RWPE2 (cell line): ENCODE measurements at regions not wholly inside any gene's neighbourhood (a gene's known extent, or its start where the extent isn't known, plus 50 kb on each side); places are given as distances from the start of the nearest gene placed in this dataset.

Experiments
- ATAC-seq: fragments of 200-7000 bp; cut with Tn5 transposase; 3 replicates; pipeline ENCODE4 v1.9.1; 2021; ENCODE audit warnings: low read depth
- DNase-seq: peaks from one replicate; pipeline ENCODE4 v3.0.0-alpha.2; 2020; ENCODE audit warnings: low spot score
- H3K27ac ChIP-seq: fragments of 450-650 bp; 2 replicates; pipeline ENCODE4 v1.5.1; 2017; ENCODE audit warnings: mild to moderate bottlenecking; ENCODE audit not compliant: poor library complexity, severe bottlenecking
- H3K27me3 ChIP-seq: fragments of 250-450 bp; sonication (Bioruptor Pico); 2 replicates; pipeline ENCODE4 v1.5.1; 2021; ENCODE audit warnings: mild to moderate bottlenecking, moderate library complexity; ENCODE audit not compliant: insufficient read depth, poor library complexity, severe bottlenecking
- H3K36me3 ChIP-seq: fragments of 250-450 bp; sonication (Bioruptor Pico); 2 replicates; pipeline ENCODE4 v1.5.1; 2020; ENCODE audit warnings: low read depth, mild to moderate bottlenecking, moderate library complexity
- H3K4me1 ChIP-seq: fragments of 250-450 bp; sonication (Bioruptor Pico); 2 replicates; pipeline ENCODE4 v1.5.1; 2021; ENCODE audit warnings: mild to moderate bottlenecking, moderate library complexity; ENCODE audit not compliant: insufficient read depth, poor library complexity, severe bottlenecking
- H3K4me3 ChIP-seq: fragments of 250-450 bp; sonication (Bioruptor Pico); 2 replicates; pipeline ENCODE4 v1.5.1; 2021; ENCODE audit warnings: mild to moderate bottlenecking, moderate library complexity; ENCODE audit not compliant: severe bottlenecking
- H3K9me3 ChIP-seq: fragments of 250-450 bp; sonication (Bioruptor Pico); 2 replicates; pipeline ENCODE4 v1.5.1; 2021; ENCODE audit warnings: mild to moderate bottlenecking, moderate library complexity; ENCODE audit not compliant: severe bottlenecking
- TF ChIP-seq, protein P1 (sequence below): fragments of 450-650 bp; IDR thresholded peaks from one replicate; pipeline ENCODE4 v1.5.1; 2017; ENCODE audit warnings: mild to moderate bottlenecking, moderate library complexity; ENCODE audit not compliant: poor library complexity, severe bottlenecking

DNA sequence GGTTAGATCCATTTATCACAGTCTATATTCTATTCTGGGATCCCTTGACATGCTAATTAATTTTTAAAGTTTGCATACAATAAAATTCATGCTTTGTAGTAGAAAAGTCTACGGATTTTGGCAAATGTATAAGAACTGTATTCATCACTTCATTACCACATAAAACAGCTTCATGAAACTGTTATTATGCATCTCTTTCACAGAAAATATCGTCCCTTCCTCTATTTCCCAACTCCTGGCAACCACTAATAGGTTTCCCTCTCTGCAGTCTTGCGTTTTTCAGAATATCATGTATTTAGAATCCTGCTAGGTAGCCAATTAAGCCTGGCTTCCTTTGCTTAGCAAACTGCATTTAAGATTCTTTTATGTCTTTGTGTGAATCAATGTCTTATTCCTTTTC is 441.3 kb upstream of the RGS17 start:
- Histone ChIP-seq H3K27ac (no peak overlapping the region), H3K4me3 (no peak overlapping the region), H3K27me3 (no peaks in the 10 kb centered on the region), H3K36me3 (no peaks in the 10 kb centered on the region), H3K9me3 (no peaks in the 10 kb centered on the region), H3K4me1 (peaks cover 6% of the 10 kb centered on the region)
- TF ChIP-seq, protein P1, sequence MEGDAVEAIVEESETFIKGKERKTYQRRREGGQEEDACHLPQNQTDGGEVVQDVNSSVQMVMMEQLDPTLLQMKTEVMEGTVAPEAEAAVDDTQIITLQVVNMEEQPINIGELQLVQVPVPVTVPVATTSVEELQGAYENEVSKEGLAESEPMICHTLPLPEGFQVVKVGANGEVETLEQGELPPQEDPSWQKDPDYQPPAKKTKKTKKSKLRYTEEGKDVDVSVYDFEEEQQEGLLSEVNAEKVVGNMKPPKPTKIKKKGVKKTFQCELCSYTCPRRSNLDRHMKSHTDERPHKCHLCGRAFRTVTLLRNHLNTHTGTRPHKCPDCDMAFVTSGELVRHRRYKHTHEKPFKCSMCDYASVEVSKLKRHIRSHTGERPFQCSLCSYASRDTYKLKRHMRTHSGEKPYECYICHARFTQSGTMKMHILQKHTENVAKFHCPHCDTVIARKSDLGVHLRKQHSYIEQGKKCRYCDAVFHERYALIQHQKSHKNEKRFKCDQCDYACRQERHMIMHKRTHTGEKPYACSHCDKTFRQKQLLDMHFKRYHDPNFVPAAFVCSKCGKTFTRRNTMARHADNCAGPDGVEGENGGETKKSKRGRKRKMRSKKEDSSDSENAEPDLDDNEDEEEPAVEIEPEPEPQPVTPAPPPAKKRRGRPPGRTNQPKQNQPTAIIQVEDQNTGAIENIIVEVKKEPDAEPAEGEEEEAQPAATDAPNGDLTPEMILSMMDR: no peak
- DNase-seq (no peak), ATAC-seq (no peak)

DNA sequence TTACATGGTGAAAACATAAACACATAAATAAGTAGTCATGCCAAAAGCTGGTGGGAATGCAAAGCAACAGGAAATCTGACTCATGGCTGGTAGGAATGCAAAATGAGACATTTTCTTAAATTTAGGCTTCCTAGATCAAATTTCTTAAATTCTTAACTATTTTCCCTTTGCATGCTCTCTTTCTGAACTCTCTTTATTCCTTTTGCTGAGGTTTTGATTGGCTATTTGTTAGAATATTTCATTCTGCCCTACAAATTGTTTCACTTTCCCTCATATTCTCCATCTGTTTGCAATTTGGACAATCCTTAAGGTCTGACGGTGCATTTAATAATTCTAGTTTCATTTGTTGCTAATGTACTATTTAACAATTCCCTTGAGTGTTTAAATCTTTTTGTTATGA is 437.5 kb upstream of the RGS17 start:
- no peak overlapping the region for H3K27ac ChIP-seq
- TF ChIP-seq, protein P1: no peak

DNA sequence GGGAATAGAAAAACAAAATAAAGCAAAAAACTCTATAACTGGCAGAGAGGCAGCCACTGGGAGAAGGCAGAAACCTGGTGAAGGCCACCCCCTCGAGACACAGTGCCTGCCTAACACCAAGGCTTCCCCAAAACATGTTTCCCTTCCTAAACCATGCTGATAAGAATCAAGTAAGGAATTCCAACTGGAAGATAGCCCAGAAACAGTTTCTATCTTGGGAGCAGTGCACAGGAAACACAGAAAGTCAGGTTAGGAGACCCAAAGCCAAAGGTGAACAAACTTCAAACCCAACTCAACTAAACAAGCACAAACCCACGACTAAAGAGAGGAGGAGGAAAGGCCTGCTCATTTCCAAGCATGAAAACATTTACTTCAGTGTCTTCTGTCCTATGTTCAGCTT is 433.7 kb upstream of the RGS17 start:
- Histone ChIP-seq H3K4me1 (peaks cover 8% of the 10 kb centered on the region), H3K4me3 (no peak overlapping the region), H3K9me3 (no peaks in the 10 kb centered on the region), H3K27ac (no peak overlapping the region), H3K36me3 (no peaks in the 10 kb centered on the region), H3K27me3 (no peaks in the 10 kb centered on the region)
- TF ChIP-seq, protein P1: no peak
- ATAC-seq (no peak), DNase-seq (no peak)

More for the DNA sequence above, 437.5 kb upstream of the RGS17 start:
- H3K9me3 ChIP-seq: no peaks in the 10 kb centered on the region
- no peak overlapping the region for H3K4me3 ChIP-seq
- H3K36me3 ChIP-seq: no peaks in the 10 kb centered on the region
- DNase-seq: no peak
- peaks cover 8% of the 10 kb centered on the region for H3K4me1 ChIP-seq
- ATAC-seq: no peak; the same call in 2 of the 3 replicates
- no peaks in the 10 kb centered on the region for H3K27me3 ChIP-seq

DNA sequence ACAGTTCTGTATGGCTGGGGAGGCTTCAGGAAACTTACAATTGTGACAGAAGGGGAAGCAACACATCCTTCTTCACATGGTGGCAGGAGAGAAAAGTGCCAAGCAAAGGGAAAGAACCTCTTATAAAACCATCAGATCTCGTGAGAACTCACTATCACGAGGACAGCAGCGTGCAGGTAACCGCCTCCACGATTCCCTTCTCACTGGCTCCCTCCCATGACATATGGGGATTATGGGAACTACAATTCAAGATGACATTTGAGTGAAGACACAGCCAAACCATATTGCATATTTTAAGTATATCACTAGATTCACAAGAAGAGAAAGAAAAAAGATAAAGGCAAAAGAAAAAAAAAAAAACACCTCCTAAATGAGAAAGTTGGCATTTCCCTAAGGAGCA is 431.9 kb upstream of the RGS17 start:
- no peak for ATAC-seq
- no peaks in the 10 kb centered on the region for H3K9me3 ChIP-seq
- H3K36me3 ChIP-seq: no peaks in the 10 kb centered on the region
- H3K4me1 ChIP-seq: peaks cover 3% of the 10 kb centered on the region
- H3K4me3 ChIP-seq: no peak overlapping the region
- no peaks in the 10 kb centered on the region for H3K27me3 ChIP-seq
- H3K27ac ChIP-seq: no peak overlapping the region
- TF ChIP-seq, protein P1: no peak
- no peak for DNase-seq

DNA sequence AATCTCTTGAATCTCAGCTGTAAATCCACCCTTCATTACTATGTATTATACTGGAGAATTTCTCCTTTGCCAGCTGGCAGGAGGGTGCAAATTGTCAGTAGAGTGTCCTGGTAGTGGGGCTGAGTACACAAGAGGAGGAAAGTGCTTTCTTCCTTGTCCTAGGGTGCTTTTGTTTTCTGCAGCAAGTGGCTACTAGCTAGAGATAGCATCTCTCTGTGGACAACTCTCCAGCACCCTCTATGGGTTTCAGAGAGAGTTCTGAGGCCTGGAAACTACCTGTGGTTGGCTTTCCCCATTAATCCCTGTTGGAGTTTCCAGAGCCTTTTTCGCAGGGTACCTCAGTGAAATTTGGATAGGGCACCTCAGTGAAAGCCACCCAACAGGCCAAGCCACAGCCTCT is 422.5 kb upstream of the RGS17 start:
- H3K9me3 ChIP-seq: no peaks in the 10 kb centered on the region
- no peak for DNase-seq
- no peaks in the 10 kb centered on the region for H3K27me3 ChIP-seq
- H3K4me1 ChIP-seq: no peaks in the 10 kb centered on the region
- H3K36me3 ChIP-seq: no peaks in the 10 kb centered on the region
- peak; percentile 58; the same call in 2 of the 3 replicates for ATAC-seq
- TF ChIP-seq, protein P1: peak; percentile 65
- H3K27ac ChIP-seq: no peak overlapping the region
- H3K4me3 ChIP-seq: no peak overlapping the region
